Epithelial cell of proximal tubule (primary cell): ENCODE measurements at regions not wholly inside any gene's neighbourhood (a gene's known extent, or its start where the extent isn't known, plus 50 kb on each side); places are given as distances from the start of the nearest gene placed in this dataset.

ENCODE experiments used
- DNase-seq: peaks from one replicate; pipeline ENCODE4 v3.0.0-alpha.2; 2011; ENCODE audit warnings: low read depth
- H3K4me3 ChIP-seq: 2 replicates; pipeline ENCODE4 v1.5.1; 2011; ENCODE audit warnings: low read depth, mild to moderate bottlenecking, low read length
- CTCF ChIP-seq: conservative IDR thresholded peaks from 2 replicates; pipeline ENCODE4 v1.5.1; 2012; ENCODE audit warnings: low read depth, mild to moderate bottlenecking, low read length

GRCh38 chr9:88742483-88742882 is 207.5 kb downstream of the NXNL2 start:
- DNase-seq: no peak
- no peak overlapping the region for H3K4me3 ChIP-seq
- TF ChIP-seq CTCF: no peak

- DNase-seq: no peak
- no peak for TF ChIP-seq CTCF
These were observed 207.9 kb downstream of the NXNL2 start for GRCh38 chr9:88742905-88743304.

GRCh38 chr9:88745276-88746001 is 210.5 kb downstream of the NXNL2 start:
- no peak for DNase-seq
- H3K4me3 ChIP-seq: no peak overlapping the region
- TF ChIP-seq CTCF: no peak

More at GRCh38 chr9:88742905-88743304, 207.9 kb downstream of the NXNL2 start:
- no peak overlapping the region for H3K4me3 ChIP-seq

- no peak for DNase-seq
- H3K4me3 ChIP-seq: no peak overlapping the region
- no peak for TF ChIP-seq CTCF
These were observed 211.2 kb downstream of the NXNL2 start for GRCh38 chr9:88746029-88746742.

- no peak for TF ChIP-seq CTCF
- no peak for DNase-seq
These were observed 211.9 kb downstream of the NXNL2 start for GRCh38 chr9:88746743-88747398.

GRCh38 chr9:88747768-88748167 is 212.8 kb downstream of the NXNL2 start:
- DNase-seq: no peak
- no peak for TF ChIP-seq CTCF
- H3K4me3 ChIP-seq: no peak overlapping the region

More at GRCh38 chr9:88746743-88747398, 211.9 kb downstream of the NXNL2 start:
- H3K4me3 ChIP-seq: no peak overlapping the region
